Thymus (tissue), 11 donors: ENCODE measurements at regions not wholly inside any gene's neighbourhood (a gene's known extent, or its start where the extent isn't known, plus 50 kb on each side); places are given as distances from the start of the nearest gene placed in this dataset.
"Not testable (repeated sequence)": the region's sequence is repeated elsewhere in the genome, so short reads cannot be mapped to it uniquely, and the experiment has no call there.

ENCODE experiments used
- DNase-seq, 9 donors: peaks; one replicate each; pipeline ENCODE4 v3.0.0-alpha.2; 2013; ENCODE audit warnings: low spot score in 9 of 9, low read depth in 6 of 9, missing footprints in 1 of 9
- H3K27ac ChIP-seq, 2 donors: one replicate each; pipeline ENCODE4 v1.5.1; 2013; ENCODE audit warnings: control low read depth in 1 of 2, low read depth in 1 of 2, low read length in 1 of 2, mild to moderate bottlenecking in 1 of 2, moderate library complexity in 1 of 2
- H3K27me3 ChIP-seq, 2 donors: one replicate each; pipeline ENCODE4 v1.5.1; 2013; ENCODE audit warnings: low read length in 1 of 2; ENCODE audit not compliant: control insufficient read depth in 2 of 2, insufficient read depth in 1 of 2
- H3K36me3 ChIP-seq, 2 donors: one replicate each; pipeline ENCODE4 v1.5.1; 2013; ENCODE audit warnings: low read length in 1 of 2, mild to moderate bottlenecking in 1 of 2, moderate library complexity in 1 of 2; ENCODE audit not compliant: control insufficient read depth in 2 of 2, insufficient read depth in 2 of 2
- H3K4me1 ChIP-seq, 2 donors: one replicate each; pipeline ENCODE4 v1.5.1; 2013; ENCODE audit warnings: low read length in 2 of 2; ENCODE audit not compliant: control insufficient read depth in 2 of 2, insufficient read depth in 2 of 2
- H3K4me3 ChIP-seq, 2 donors: one replicate each; pipeline ENCODE4 v1.5.1; 2013; ENCODE audit warnings: low read length in 2 of 2, control low read depth in 1 of 2, mild to moderate bottlenecking in 1 of 2
- H3K9me3 ChIP-seq, 2 donors: one replicate each; pipeline ENCODE4 v1.5.1; 2013; ENCODE audit warnings: low read length in 1 of 2, mild to moderate bottlenecking in 1 of 2; ENCODE audit not compliant: control insufficient read depth in 2 of 2, insufficient read depth in 1 of 2
- WGBS: extraction: QIAGEN DNeasy Blood & Tissue Kit; methylation state at CpG from one replicate; pipeline ENCODE4 v1.1.7; 2013; 5-methylcytosine and 5-hydroxymethylcytosine counted together
- donor health status: healthy.

DNA sequence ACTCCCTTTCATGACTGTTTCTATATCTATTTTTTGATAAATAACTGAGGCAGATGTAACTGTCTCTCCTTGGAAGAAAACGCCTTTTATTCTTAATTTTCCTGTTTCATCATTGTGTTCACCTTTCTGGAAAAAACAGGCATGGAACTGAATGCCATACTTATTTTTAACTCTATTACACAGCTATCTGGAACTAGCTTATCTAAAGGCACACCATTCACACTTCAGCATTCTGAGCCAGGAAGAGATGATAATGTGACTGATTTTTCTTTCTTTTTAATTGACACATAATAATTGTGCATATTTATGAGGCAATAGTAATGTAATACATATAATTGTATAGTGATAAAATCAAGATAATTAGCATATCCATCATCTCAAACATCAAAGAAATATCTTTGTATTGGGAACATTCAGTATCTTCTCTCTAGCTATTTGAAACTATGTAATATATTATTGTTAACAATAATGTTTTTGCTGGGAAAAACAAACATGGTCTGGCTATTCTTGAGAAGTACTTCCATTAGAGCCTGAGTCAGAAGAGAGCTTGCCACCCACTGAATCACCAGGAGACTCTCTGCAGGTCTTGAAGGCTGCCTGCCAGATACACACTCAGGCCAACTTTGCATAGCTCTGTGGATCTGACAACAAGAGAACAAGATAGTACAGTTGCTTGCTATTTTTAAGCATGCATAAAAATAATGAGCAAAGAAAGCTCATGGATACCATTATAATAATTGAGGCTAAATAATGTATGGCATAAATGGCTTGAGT lies 501.0 kb upstream of the EDIL3 start:
- no peak for DNase-seq
- Histone ChIP-seq H3K9me3 (no peaks in the 10 kb centered on the region), H3K27ac (no peak overlapping the region), H3K4me3 (no peak overlapping the region), H3K4me1 (no peaks in the 10 kb centered on the region), H3K27me3 (no peaks in the 10 kb centered on the region), H3K36me3 (no peaks in the 10 kb centered on the region)
- WGBS = 93% methylated on average over 1 of the region's 1 CpG

DNA sequence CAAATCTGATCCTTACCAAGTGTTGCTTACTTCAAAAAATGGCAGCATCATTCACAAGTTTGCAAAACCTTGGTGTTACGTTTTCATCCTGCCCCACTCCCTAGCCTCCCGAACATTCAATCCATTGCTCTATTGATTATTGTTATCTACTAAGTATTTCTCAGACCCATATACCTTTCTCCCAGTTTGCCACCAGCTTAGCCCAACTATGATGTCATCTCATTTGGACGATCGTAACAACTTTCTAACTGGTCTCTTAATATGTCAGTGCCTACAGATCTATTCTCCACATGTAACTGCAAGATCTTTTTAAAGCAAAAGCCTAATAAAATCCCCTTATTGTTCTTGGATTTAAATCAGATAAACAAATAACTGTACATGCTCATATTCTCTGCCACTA lies 497.1 kb upstream of the EDIL3 start:
- DNase-seq = no peak
- 82% methylated on average over 4 of the region's 4 CpGs for WGBS
- H3K27ac ChIP-seq = no peak overlapping the region
- no peaks in the 10 kb centered on the region for H3K27me3 ChIP-seq
- H3K4me1 ChIP-seq = no peaks in the 10 kb centered on the region
- H3K9me3 ChIP-seq = no peaks in the 10 kb centered on the region
- no peaks in the 10 kb centered on the region for H3K36me3 ChIP-seq
- no peak overlapping the region for H3K4me3 ChIP-seq

DNA sequence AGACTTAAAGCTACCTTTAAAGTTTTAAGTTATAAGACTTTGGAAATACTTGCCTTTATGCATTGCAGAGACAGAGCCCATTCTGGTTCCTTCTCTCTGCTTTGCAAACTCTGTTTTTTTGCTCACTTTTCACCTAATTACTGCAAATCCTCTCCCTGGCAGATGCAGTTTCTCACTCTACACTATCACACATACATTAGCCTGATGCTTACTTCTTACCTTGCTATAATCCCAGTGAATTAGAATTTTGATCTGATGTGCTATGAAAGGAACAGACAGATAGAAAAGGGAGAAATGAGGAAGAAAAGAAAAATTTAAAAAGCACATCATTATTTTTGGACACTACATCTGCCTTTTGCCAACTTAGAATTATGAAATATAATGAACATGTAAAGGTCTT lies 489.5 kb upstream of the EDIL3 start:
- H3K4me1 ChIP-seq = no peaks in the 10 kb centered on the region
- no peak overlapping the region for H3K27ac ChIP-seq

DNA sequence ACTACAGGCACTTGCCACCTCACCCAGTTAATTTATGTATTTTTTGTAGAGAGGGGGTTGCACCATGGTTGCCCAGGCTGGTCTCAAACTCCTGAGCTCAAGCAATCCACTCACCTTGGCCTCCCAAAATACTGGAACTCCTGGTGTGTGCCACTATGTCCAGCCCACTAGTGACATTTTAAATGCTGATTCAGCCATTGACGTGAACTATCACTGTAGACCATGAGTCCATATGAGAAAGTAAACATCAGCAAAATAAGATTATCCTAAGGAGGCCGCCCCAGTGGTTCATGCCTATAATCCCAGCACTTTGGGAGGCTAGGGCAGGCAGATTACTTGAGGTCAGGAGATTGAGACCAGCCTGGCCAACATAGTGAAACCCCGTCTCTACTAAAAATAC lies 488.1 kb upstream of the EDIL3 start:
- WGBS = 83% methylated on average over 3 of the region's 3 CpGs
- H3K4me3 ChIP-seq = no peak overlapping the region
- no peaks in the 10 kb centered on the region for H3K36me3 ChIP-seq

More for the DNA sequence above, 489.5 kb upstream of the EDIL3 start:
- Histone ChIP-seq H3K4me3 (no peak overlapping the region), H3K27me3 (no peaks in the 10 kb centered on the region), H3K36me3 (no peaks in the 10 kb centered on the region), H3K9me3 (no peaks in the 10 kb centered on the region)
- DNase-seq = no peak

DNA sequence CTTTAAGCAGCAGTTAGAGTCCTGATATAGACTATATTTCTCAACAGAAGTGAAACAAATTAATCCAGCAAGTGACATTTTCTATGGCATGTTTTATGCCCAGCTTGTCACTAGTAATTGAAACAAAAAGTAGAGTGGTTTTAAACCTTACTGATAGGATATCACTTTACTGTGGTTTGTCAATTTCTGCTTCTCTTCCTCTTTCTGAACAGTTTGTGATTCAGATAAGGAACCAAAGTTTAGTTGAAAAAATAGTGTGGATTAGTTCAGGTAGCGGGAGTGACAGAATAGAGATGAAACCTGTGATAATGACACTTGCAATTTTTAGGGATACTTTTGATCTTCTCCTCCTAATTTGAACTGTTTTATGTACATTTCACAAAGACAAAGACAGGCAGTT lies 485.7 kb upstream of the EDIL3 start:
- H3K9me3 ChIP-seq = no peaks in the 10 kb centered on the region
- 0% methylated on average over 1 of the region's 1 CpG for WGBS
- no peaks in the 10 kb centered on the region for H3K4me1 ChIP-seq
- peak in 1 of 9 donors; percentile 2 for DNase-seq
- no peaks in the 10 kb centered on the region for H3K27me3 ChIP-seq
- no peak overlapping the region for H3K27ac ChIP-seq
- H3K36me3 ChIP-seq = no peaks in the 10 kb centered on the region
- H3K4me3 ChIP-seq = no peak overlapping the region

More for the DNA sequence above, 488.1 kb upstream of the EDIL3 start:
- Histone ChIP-seq H3K27ac (no peak overlapping the region), H3K27me3 (no peaks in the 10 kb centered on the region), H3K4me1 (no peaks in the 10 kb centered on the region), H3K9me3 (no peaks in the 10 kb centered on the region)
- DNase-seq = no peak

DNA sequence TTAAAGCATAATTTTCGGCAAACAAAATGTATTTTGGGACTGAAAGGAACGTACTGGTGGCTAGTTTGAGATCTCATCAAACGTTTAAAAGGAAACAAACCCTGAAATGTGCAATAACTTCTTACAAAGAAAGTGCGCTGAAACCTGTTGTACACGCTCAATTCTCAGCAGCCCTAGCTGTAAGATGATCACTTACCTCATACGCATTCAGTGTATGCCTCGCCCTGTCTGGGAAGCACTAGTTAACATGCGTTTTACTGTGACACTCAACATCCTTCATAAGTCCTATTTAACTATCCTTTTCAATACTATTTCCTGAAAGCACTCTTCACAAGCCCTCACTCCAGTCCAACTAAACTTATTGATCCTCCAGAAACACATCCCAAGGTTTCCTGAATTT lies 485.0 kb upstream of the EDIL3 start:
- Histone ChIP-seq H3K4me1 (no peaks in the 10 kb centered on the region), H3K4me3 (no peak overlapping the region), H3K27me3 (no peaks in the 10 kb centered on the region), H3K36me3 (no peaks in the 10 kb centered on the region), H3K27ac (no peak overlapping the region), H3K9me3 (no peaks in the 10 kb centered on the region)
- WGBS = 91% methylated on average over 8 of the region's 8 CpGs
- no peak for DNase-seq

DNA sequence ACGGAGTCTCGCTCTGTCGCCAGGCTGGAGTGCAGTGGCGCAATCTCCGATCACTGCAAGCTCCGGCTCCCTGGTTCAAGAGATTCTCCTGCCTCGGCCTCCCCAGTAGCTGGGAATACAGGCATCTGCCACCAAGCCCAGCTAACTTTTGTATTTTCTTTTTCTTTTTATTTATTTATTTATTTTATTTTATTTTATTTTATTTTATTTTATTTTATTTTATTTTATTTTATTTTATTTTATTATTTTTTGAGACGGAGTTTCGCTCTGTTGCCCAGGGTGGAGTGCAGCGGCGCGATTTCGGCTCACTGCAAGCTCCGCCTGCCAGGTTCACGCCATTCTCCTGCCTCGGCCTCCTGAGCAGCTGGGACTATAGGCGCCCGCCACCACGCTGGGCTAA lies 479.3 kb upstream of the EDIL3 start:
- H3K9me3 ChIP-seq, H3K27me3 ChIP-seq, H3K36me3 ChIP-seq, H3K27ac ChIP-seq, H3K4me1 ChIP-seq, DNase-seq, H3K4me3 ChIP-seq: not testable (repeated sequence)
- WGBS = 93% methylated on average over 19 of the region's 19 CpGs

DNA sequence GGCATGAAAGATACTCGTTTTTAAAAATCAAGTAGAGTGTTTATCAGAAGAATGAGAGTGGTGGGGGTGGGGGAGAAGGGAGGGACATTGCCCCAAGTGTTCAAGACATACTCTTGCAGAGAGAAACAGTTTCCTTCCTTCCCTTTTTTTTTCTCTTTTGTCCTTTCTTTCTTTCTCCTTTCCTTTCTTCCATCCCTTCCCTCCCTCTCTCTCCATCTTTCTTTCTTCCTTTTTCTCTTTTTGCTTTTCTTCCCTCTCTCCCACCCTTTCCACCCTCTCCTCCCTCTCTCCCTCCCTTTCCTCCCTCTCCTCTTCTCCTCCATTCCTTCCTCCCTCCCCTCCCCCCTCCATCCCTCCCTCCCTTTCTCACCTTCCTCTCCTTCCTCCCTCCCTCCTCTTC lies 478.3 kb upstream of the EDIL3 start:
- no peaks in the 10 kb centered on the region for H3K36me3 ChIP-seq
- no peak overlapping the region for H3K4me3 ChIP-seq
- no peak for DNase-seq
- H3K27ac ChIP-seq = no peak overlapping the region
- no peaks in the 10 kb centered on the region for H3K4me1 ChIP-seq
- H3K27me3 ChIP-seq = no peaks in the 10 kb centered on the region
- 38% methylated on average over 1 of the region's 1 CpG for WGBS
- no peaks in the 10 kb centered on the region for H3K9me3 ChIP-seq

DNA sequence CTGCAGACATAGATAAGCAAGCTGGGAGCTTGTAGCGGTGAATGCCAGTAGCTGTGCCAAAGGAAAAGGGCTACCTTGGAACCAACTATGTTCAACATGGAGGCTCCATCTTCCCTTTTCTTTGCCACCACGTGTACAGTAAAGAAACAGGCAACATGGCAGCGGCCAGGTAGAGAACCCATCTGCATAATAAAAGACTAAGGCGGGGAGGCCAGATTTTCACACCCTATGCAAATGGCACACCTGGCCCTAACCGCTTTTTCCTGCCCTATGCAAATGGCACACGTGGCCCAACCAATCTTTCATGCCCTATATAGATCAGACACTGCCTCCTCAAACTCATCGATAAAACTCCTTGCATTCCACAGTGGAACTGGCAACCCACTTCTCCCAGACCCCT lies 477.5 kb upstream of the EDIL3 start:
- Histone ChIP-seq H3K36me3 (no peaks in the 10 kb centered on the region), H3K9me3 (no peaks in the 10 kb centered on the region), H3K4me1 (no peaks in the 10 kb centered on the region), H3K27me3 (no peaks in the 10 kb centered on the region), H3K4me3 (no peak overlapping the region), H3K27ac (no peak overlapping the region)
- DNase-seq = no peak
- WGBS = 91% methylated on average over 7 of the region's 7 CpGs
